ENCODE measurements at regions not wholly inside any gene's neighbourhood (a gene's known extent, or its start where the extent isn't known, plus 50 kb on each side); places are given as distances from the start of the nearest gene placed in this dataset.

DNA sequence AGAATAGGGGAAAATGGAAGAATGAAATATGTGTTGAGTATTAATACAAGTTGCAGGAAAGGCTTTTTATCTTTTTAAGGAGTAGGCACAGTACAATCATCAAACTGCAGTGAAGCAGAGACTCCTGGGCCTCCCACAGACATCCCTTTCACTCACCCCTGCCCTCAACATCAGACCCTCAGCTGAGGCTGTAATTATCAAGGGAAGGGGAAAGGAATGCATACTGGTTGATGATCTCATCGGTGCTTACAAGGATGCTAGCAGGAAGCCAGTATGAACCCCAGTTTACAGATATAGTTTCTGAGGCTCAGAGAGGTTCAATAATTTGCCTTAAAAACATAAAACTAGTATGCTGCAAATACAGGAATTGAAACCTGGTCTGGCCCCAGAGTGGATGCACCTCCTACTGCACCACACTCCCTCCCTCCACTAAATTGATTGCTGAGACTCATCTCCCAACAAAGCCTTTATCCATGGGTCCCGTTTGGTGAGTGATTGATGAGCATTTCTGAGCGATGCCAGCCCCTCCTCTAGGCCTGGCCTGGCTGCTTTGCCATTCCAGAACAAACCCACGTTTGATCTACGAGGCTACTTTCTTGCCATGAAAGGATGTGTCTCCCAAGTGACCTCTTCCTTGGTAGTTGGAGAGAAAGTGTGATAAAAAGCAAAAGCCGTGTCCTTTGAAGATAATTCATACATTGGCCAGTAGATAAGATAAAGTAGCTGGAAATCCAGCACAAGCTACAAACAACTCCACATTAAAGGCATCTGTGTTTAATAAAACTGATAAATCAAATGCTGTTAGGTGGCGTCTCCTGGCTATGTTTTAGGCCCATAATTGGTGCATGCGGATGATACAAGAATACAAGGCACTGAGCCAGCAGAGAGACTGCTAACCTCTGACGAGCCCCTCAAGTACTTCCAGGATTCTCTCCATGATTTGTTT lies 233.9 kb upstream of the CAMK1G start:
- POLR2A ChIA-PET: no interaction called here
- no peaks in the 10 kb centered on the region for H3K36me3 Mint-ChIP-seq (ENCODE audit: low read depth)
- no peak for ATAC-seq
- DNase-seq: no peak
- H3K27ac Mint-ChIP-seq: no peak overlapping the region
- no peak overlapping the region for H3K4me3 Mint-ChIP-seq
- CTCF ChIA-PET: no interaction called here
- H3K27me3 Mint-ChIP-seq: peaks cover 7% of the 10 kb centered on the region
- intact Hi-C loops (cut with micrococcal nuclease): loop anchor here (10.0 kb wide), 1 partner anchor 145 kb away; no protein-coding TSS in a partner anchor
- TF ChIP-seq CTCF (IDR thresholded peaks at IDR 0.05): no peak
- H3K9me3 Mint-ChIP-seq: no peaks in the 10 kb centered on the region
- H3K4me1 Mint-ChIP-seq (ENCODE audit: low read depth): no peaks in the 10 kb centered on the region

- Mint-ChIP-seq H3K36me3 (ENCODE audit: low read depth) (no peaks in the 10 kb centered on the region), H3K27me3 (peaks cover 1% of the 10 kb centered on the region), H3K9me3 (no peaks in the 10 kb centered on the region), H3K4me3 (no peak overlapping the region), H3K4me1 (ENCODE audit: low read depth) (no peaks in the 10 kb centered on the region), H3K27ac (no peak overlapping the region)
- TF ChIP-seq CTCF (IDR thresholded peaks at IDR 0.05): no peak
- no peak for DNase-seq
- no peak for ATAC-seq
- intact Hi-C loops (cut with micrococcal nuclease): loop anchor here (10.0 kb wide), 1 partner anchor 148 kb away; no protein-coding TSS in a partner anchor
- POLR2A ChIA-PET: no interaction called here
- CTCF ChIA-PET: interaction anchor here (1.0 to 2.5 kb wide), 3 partner anchors 10 to 212 kb away, joined by 3 to 10 read pairs (median 3); no protein-coding TSS in a partner anchor
These were observed 230.5 kb upstream of the CAMK1G start for GRCh38 chr1:209353053-209353452.

DNA sequence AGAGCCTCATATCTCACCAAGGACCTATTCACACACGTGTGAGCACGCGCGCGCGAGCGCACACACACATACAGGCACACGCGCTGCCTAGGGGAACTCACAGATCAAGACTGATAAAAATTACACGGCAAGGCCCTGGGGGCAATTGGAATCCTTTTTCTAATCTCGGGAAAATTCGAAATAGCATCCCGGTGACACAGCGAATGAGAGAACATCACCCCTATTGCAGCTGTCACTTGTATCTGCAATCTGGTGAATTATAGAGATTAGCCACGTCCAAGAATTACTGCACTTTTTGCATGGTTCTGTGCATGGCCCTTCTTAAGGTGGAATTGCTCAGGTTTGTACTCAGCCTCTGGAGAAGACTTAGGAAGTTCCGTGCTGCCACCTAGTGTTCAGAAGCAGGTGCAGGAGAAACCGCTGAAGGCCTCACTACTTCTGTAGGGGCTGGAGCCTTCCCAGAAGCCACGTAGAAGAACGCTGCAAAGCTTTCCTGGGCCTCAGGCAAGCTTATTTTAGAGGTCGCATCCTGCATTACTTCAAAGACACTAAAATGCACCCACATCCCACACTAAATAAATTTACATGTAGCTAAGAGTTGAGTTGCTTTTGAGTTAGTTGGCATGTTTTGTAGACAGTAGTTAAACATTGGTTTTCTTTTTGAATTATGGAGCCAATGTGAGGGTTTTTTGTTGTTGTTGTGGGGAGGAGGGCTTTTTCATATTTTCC lies 229.2 kb upstream of the CAMK1G start:
- Mint-ChIP-seq H3K4me1 (ENCODE audit: low read depth) (no peaks in the 10 kb centered on the region), H3K9me3 (no peaks in the 10 kb centered on the region), H3K27me3 (peaks cover 1% of the 10 kb centered on the region), H3K27ac (no peak overlapping the region), H3K36me3 (ENCODE audit: low read depth) (no peaks in the 10 kb centered on the region), H3K4me3 (no peak overlapping the region)
- ChIA-PET CTCF (interaction anchor here (0.6 to 2.5 kb wide), 19 partner anchors 9 to 759 kb away, joined by 3 to 10 read pairs (median 3); no protein-coding TSS in a partner anchor), POLR2A (no interaction called here)
- intact Hi-C loops (cut with micrococcal nuclease): loop anchor here (10.0 kb wide), 1 partner anchor 149 kb away; no protein-coding TSS in a partner anchor
- DNase-seq (peak; percentile 75), ATAC-seq (peak; percentile 71)
- TF ChIP-seq CTCF (IDR thresholded peaks at IDR 0.05): peak; percentile 80

DNA sequence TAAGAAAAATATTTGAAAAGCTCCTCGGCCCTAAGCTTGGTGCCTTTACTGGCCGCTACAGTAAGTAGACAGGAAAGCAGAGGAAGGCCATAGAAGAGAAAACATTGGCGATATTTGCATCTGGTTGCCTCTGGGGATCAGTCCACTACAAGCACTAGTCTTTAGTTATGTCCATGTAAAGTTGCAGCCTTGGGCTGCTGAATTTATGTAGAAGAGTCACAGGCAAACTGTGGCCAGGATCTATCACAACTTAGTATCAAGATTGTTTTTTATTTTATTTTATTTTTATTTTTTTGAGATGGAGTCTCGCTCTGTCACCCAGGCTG lies 228.7 kb upstream of the CAMK1G start:
- ATAC-seq (no peak), DNase-seq (no peak)
- no peak overlapping the region for H3K27ac Mint-ChIP-seq
- intact Hi-C loops (cut with micrococcal nuclease): loop anchor here (10.0 kb wide), 1 partner anchor 150 kb away; no protein-coding TSS in a partner anchor
- H3K9me3 Mint-ChIP-seq: no peaks in the 10 kb centered on the region
- no peak for TF ChIP-seq CTCF (IDR thresholded peaks at IDR 0.05)
- CTCF ChIA-PET: interaction anchor here (0.6 to 2.5 kb wide), 19 partner anchors 8 to 759 kb away, joined by 3 to 10 read pairs (median 3); no protein-coding TSS in a partner anchor
- H3K4me3 Mint-ChIP-seq: no peak overlapping the region
- peaks cover 1% of the 10 kb centered on the region for H3K27me3 Mint-ChIP-seq
- H3K36me3 Mint-ChIP-seq (ENCODE audit: low read depth): no peaks in the 10 kb centered on the region
- no peaks in the 10 kb centered on the region for H3K4me1 Mint-ChIP-seq (ENCODE audit: low read depth)
- POLR2A ChIA-PET: no interaction called here
